WTC11 (cell line): ENCODE measurements at regions not wholly inside any gene's neighbourhood (a gene's known extent, or its start where the extent isn't known, plus 50 kb on each side); places are given as distances from the start of the nearest gene placed in this dataset.

Source experiments
- ATAC-seq: fragments of 200-7000 bp; cut with Tn5 transposase; 2 replicates; pipeline ENCODE4 v1.10.0; 2021; ENCODE audit warnings: mild to moderate bottlenecking, moderate library complexity
- CTCF ChIA-PET: fragments of 300-600 bp; sonication (Branson Sonifier 250); formaldehyde crosslinking; loops from one replicate; lab custom pipeline; 2021; ENCODE audit warnings: antibody characterized with exemption; lab: Charles Lee
- POLR2A ChIA-PET: fragments of 350-600 bp; sonication (Branson Sonifier 250); formaldehyde crosslinking; loops from one replicate; lab custom pipeline; 2021; ENCODE audit warnings: antibody characterized with exemption; lab: Charles Lee
- DNase-seq: peaks from one replicate; pipeline ENCODE4 v3.0.0; 2021; ENCODE audit warnings: low spot score
- H3K27ac Mint-ChIP-seq: 2 replicates; pipeline ENCODE4 v1.8.0; 2021; ENCODE audit warnings: mixed read lengths
- H3K27me3 Mint-ChIP-seq: 2 replicates; pipeline ENCODE4 v1.8.0; 2021; ENCODE audit warnings: low read depth, mild to moderate bottlenecking, moderate library complexity, mixed read lengths
- H3K36me3 Mint-ChIP-seq: 2 replicates; pipeline ENCODE4 v1.8.0; 2021; ENCODE audit warnings: mixed read lengths
- H3K4me1 Mint-ChIP-seq: 2 replicates; pipeline ENCODE4 v1.8.0; 2022; ENCODE audit warnings: mixed read lengths
- H3K4me3 Mint-ChIP-seq: 2 replicates; pipeline ENCODE4 v1.8.0; 2021; ENCODE audit warnings: mild to moderate bottlenecking, moderate library complexity, mixed read lengths
- H3K9me3 Mint-ChIP-seq: 2 replicates; pipeline ENCODE4 v1.8.0; 2021; ENCODE audit warnings: mixed read lengths
- ARID4B ChIP-seq: sonication (generic); formaldehyde crosslinking; IDR thresholded peaks from 2 replicates; pipeline ENCODE4 v1.8.0; 2023; ENCODE audit warnings: missing genetic modification reagents, mild to moderate bottlenecking, borderline replicate concordance
- ATF2 ChIP-seq: sonication (generic); formaldehyde crosslinking; IDR thresholded peaks from 2 replicates; pipeline ENCODE4 v1.8.1; 2022; ENCODE audit warnings: low read depth, missing genetic modification reagents, borderline replicate concordance
- SP1 ChIP-seq: sonication (generic); formaldehyde crosslinking; conservative IDR thresholded peaks from 2 replicates; pipeline ENCODE4 v1.8.1; 2022; ENCODE audit warnings: missing genetic modification reagents
- ZBTB43 ChIP-seq: sonication (generic); formaldehyde crosslinking; IDR thresholded peaks from 2 replicates; pipeline ENCODE4 v1.8.1; 2023; ENCODE audit warnings: mild to moderate bottlenecking, missing genetic modification reagents
- ZNF425 ChIP-seq: fragments of 250-450 bp; sonication (Bioruptor Pico); conservative IDR thresholded peaks from 2 replicates; pipeline ENCODE4 v1.9.0; 2021; ENCODE audit warnings: mild to moderate bottlenecking

GRCh38 chr4:54843106-54843505 lies 185.3 kb downstream of the KIT start:
- ChIA-PET POLR2A (no interaction called here), CTCF (interaction anchor here (0.9 kb wide), 1 partner anchor 524 kb away, joined by 4 read pairs; no protein-coding TSS in a partner anchor)
- H3K27ac Mint-ChIP-seq = no peak overlapping the region
- no peak for DNase-seq
- H3K9me3 Mint-ChIP-seq = no peaks in the 10 kb centered on the region
- peaks cover 2% of the 10 kb centered on the region; the same call in 1 of the 2 replicates for H3K4me1 Mint-ChIP-seq
- no peaks in the 10 kb centered on the region for H3K36me3 Mint-ChIP-seq
- TF ChIP-seq SP1 (CRISPR knock-in tag) (no peak), ZBTB43 (no peak), ZNF425 (CRISPR knock-in tag) (no peak)
- no peak overlapping the region for H3K4me3 Mint-ChIP-seq
- no peaks in the 10 kb centered on the region for H3K27me3 Mint-ChIP-seq
- no peak for ATAC-seq

- POLR2A ChIA-PET = no interaction called here
- Mint-ChIP-seq H3K27ac (no peak overlapping the region), H3K4me3 (no peak overlapping the region)
These were observed 184.9 kb downstream of the KIT start for GRCh38 chr4:54842656-54843055.

More at GRCh38 chr4:54842656-54843055, 184.9 kb downstream of the KIT start:
- no peaks in the 10 kb centered on the region for H3K36me3 Mint-ChIP-seq
- no peak for DNase-seq
- H3K4me1 Mint-ChIP-seq = peaks cover 4% of the 10 kb centered on the region; the same call in 1 of the 2 replicates
- H3K9me3 Mint-ChIP-seq = no peaks in the 10 kb centered on the region
- no peak for ATAC-seq
- TF ChIP-seq ATF2 (CRISPR knock-in tag) (no peak), ARID4B (CRISPR knock-in tag) (no peak)
- TF ChIP-seq, all 79 proteins: peak for 0
- CTCF ChIA-PET = interaction anchor here (0.9 kb wide), 1 partner anchor 524 kb away, joined by 4 read pairs; no protein-coding TSS in a partner anchor
- no peaks in the 10 kb centered on the region for H3K27me3 Mint-ChIP-seq
